H1 (cell line): ENCODE measurements at regions not wholly inside any gene's neighbourhood (a gene's known extent, or its start where the extent isn't known, plus 50 kb on each side); places are given as distances from the start of the nearest gene placed in this dataset.

Experiments
- CTCF ChIA-PET: fragments of 300-600 bp; sonication (Branson Sonifier 250); formaldehyde crosslinking; loops from one replicate; lab custom pipeline; 2021; ENCODE audit not compliant: partially characterized antibody; lab: Charles Lee
- POLR2A ChIA-PET: fragments of 300-600 bp; sonication (Branson Sonifier 250); formaldehyde crosslinking; loops from one replicate; lab custom pipeline; 2021; ENCODE audit warnings: inconsistent platforms; ENCODE audit not compliant: partially characterized antibody; lab: Charles Lee
- DNase-seq, 2 experiments: peaks; one replicate each; pipeline versions ENCODE4 v3.0.0 to v3.0.0-alpha.2; 2010 to 2022; ENCODE audit warnings: low spot score in 2 of 2, low read depth in 1 of 2, mixed read lengths in 1 of 2
- FAIRE-seq: peaks from 2 replicates; lab custom pipeline; 2011; peaks lifted over from hg19 to GRCh38; lab: Jason Lieb, UNC
- H2AFZ ChIP-seq: 2 replicates; pipeline ENCODE4 v1.8.1; 2012; ENCODE audit warnings: low read length, inconsistent platforms
- H2AK5ac ChIP-seq: 2 replicates; pipeline ENCODE4 v1.6.1; 2013; ENCODE audit warnings: low read depth, low read length
- H2BK120ac ChIP-seq: replicated peaks from 2 replicates; pipeline ENCODE3; 2013; ENCODE audit warnings: low read depth, low read length, inconsistent platforms
- H2BK12ac ChIP-seq: 2 replicates; pipeline ENCODE4 v1.6.1; 2013; ENCODE audit warnings: low read depth, low read length
- H2BK15ac ChIP-seq: 2 replicates; pipeline ENCODE4 v1.6.1; 2013; ENCODE audit warnings: low read length
- H2BK20ac ChIP-seq: 2 replicates; pipeline ENCODE4 v1.6.1; 2013; ENCODE audit warnings: low read length
- H2BK5ac ChIP-seq: 2 replicates; pipeline ENCODE4 v1.6.1; 2013; ENCODE audit warnings: low read depth, low read length
- H3K14ac ChIP-seq: 2 replicates; pipeline ENCODE4 v1.6.1; 2013; ENCODE audit warnings: inconsistent platforms; ENCODE audit not compliant: insufficient read length
- H3K18ac ChIP-seq: 2 replicates; pipeline ENCODE4 v1.6.1; 2013; ENCODE audit warnings: low read length; ENCODE audit errors: extremely low read depth
- H3K23ac ChIP-seq: 2 replicates; pipeline ENCODE4 v1.6.1; 2013; ENCODE audit warnings: inconsistent platforms; ENCODE audit not compliant: insufficient read length
- H3K23me2 ChIP-seq: 2 replicates; pipeline ENCODE4 v1.6.1; 2013; ENCODE audit warnings: low read depth, low read length
- H3K27ac ChIP-seq: 2 replicates; pipeline ENCODE4 v1.6.1; 2011; ENCODE audit warnings: low read depth, low read length, inconsistent platforms
- H3K27me3 ChIP-seq, 4 experiments: replicated peaks in 1 of 4; 1 replicate in 1 of 4; 2 replicates in 3 of 4; pipeline versions ENCODE4 v1.6.1 to v1.8.1; 2011 to 2013; ENCODE audit warnings: low read length in 3 of 4, mild to moderate bottlenecking in 3 of 4, inconsistent platforms in 2 of 4, mixed read lengths in 2 of 4, moderate library complexity in 1 of 4; ENCODE audit not compliant: control insufficient read depth in 3 of 4, insufficient read depth in 3 of 4; ENCODE audit errors: extremely low read depth in 1 of 4
- H3K36me3 ChIP-seq, 4 experiments: 2 replicates each; pipeline versions ENCODE4 v1.6.1 to v1.8.1; 2011 to 2013; ENCODE audit warnings: mild to moderate bottlenecking in 4 of 4, low read length in 3 of 4, moderate library complexity in 2 of 4, control low read depth in 1 of 4, inconsistent platforms in 1 of 4; ENCODE audit not compliant: insufficient read depth in 4 of 4, control insufficient read depth in 2 of 4
- H3K4ac ChIP-seq: replicated peaks from 2 replicates; pipeline ENCODE3; 2013; ENCODE audit warnings: low read length, low read depth, mixed read lengths, inconsistent platforms; ENCODE audit not compliant: insufficient read length
- H3K4me1 ChIP-seq, 4 experiments: replicated peaks in 1 of 4; 1 replicate in 1 of 4; 2 replicates in 3 of 4; pipeline versions ENCODE4 v1.6.1 to v1.8.1; 2011 to 2013; ENCODE audit warnings: low read length in 3 of 4, inconsistent platforms in 2 of 4, mixed read lengths in 1 of 4; ENCODE audit not compliant: insufficient read depth in 4 of 4, control insufficient read depth in 3 of 4
- H3K4me2 ChIP-seq, 2 experiments: 2 replicates each; pipeline versions ENCODE4 v1.6.1 to v1.8.1; 2011 to 2013; ENCODE audit warnings: low read depth in 2 of 2, low read length in 2 of 2, control low read depth in 1 of 2, inconsistent platforms in 1 of 2, mild to moderate bottlenecking in 1 of 2; ENCODE audit not compliant: insufficient read depth in 1 of 2
- H3K4me3 ChIP-seq, 4 experiments: fragments of 200-600, 300-600 bp in 1 of 4; sonication (generic), shearing (Covaris generic), sonication (Bioruptor Twin) in 1 of 4; 2 replicates each; pipeline versions ENCODE4 v1.5.1 to v1.8.1; 2011 to 2016; ENCODE audit warnings: low read length in 4 of 4, low read depth in 3 of 4, control low read depth in 2 of 4, inconsistent platforms in 2 of 4, mild to moderate bottlenecking in 2 of 4, mixed read lengths in 1 of 4, moderate library complexity in 1 of 4; ENCODE audit not compliant: insufficient read depth in 2 of 4; ENCODE audit errors: extremely low read depth in 1 of 4
- H3K56ac ChIP-seq: replicated peaks from 2 replicates; pipeline ENCODE3; 2013; ENCODE audit warnings: low read depth, mild to moderate bottlenecking, mixed read lengths, low read length, inconsistent platforms; ENCODE audit not compliant: insufficient read length
- H3K79me1 ChIP-seq: 2 replicates; pipeline ENCODE4 v1.6.1; 2013; ENCODE audit warnings: low read depth, low read length, control low read depth
- H3K79me2 ChIP-seq, 2 experiments: 2 replicates each; pipeline versions ENCODE4 v1.6.1 to v1.8.1; 2012 to 2013; ENCODE audit warnings: low read length in 2 of 2, mild to moderate bottlenecking in 2 of 2, inconsistent platforms in 1 of 2; ENCODE audit not compliant: insufficient read depth in 2 of 2, control insufficient read depth in 1 of 2
- H3K9ac ChIP-seq, 4 experiments: replicated peaks in 1 of 4; 1 replicate in 1 of 4; 2 replicates in 3 of 4; pipeline versions ENCODE4 v1.6.1 to v1.8.1; 2011 to 2013; ENCODE audit warnings: low read depth in 3 of 4, low read length in 3 of 4, control low read depth in 2 of 4, mild to moderate bottlenecking in 2 of 4, moderate library complexity in 2 of 4, inconsistent platforms in 1 of 4; ENCODE audit errors: extremely low read depth in 1 of 4
- H3K9me3 ChIP-seq, 2 experiments: 2 replicates each; pipeline versions ENCODE4 v1.6.1 to v1.8.1; 2012 to 2013; ENCODE audit warnings: mild to moderate bottlenecking in 2 of 2, moderate library complexity in 2 of 2, control low read depth in 1 of 2, inconsistent platforms in 1 of 2, low read depth in 1 of 2, low read length in 1 of 2, mixed read lengths in 1 of 2; ENCODE audit not compliant: insufficient read depth in 2 of 2
- H4K20me1 ChIP-seq, 2 experiments: replicated peaks in 1 of 2; 2 replicates each; pipeline versions ENCODE3 to v1.8.1; 2011 to 2013; ENCODE audit warnings: inconsistent platforms in 2 of 2, low read length in 2 of 2, mild to moderate bottlenecking in 1 of 2; ENCODE audit not compliant: insufficient read depth in 2 of 2, control insufficient read depth in 1 of 2
- H4K5ac ChIP-seq: 2 replicates; pipeline ENCODE4 v1.6.1; 2013; ENCODE audit warnings: low read length, low read depth, mixed read lengths, inconsistent platforms; ENCODE audit not compliant: insufficient read length
- H4K8ac ChIP-seq: 2 replicates; pipeline ENCODE4 v1.8.0; 2013; ENCODE audit warnings: mild to moderate bottlenecking, moderate library complexity, low read length, inconsistent platforms; ENCODE audit not compliant: insufficient read depth; ENCODE audit errors: extremely low read depth
- H4K91ac ChIP-seq: replicated peaks from 2 replicates; pipeline ENCODE3; 2013; ENCODE audit warnings: low read length, mixed read lengths, inconsistent platforms; ENCODE audit not compliant: insufficient read length
- ASH2L ChIP-seq: fragments of 200-600, 300-600 bp; sonication (generic); IDR thresholded peaks from one replicate; pipeline ENCODE4 v1.7.1; 2017; ENCODE audit warnings: low read length
- CBX5 ChIP-seq: fragments of 300-800, 300-1000 bp; sonication (generic); IDR thresholded peaks from 2 replicates; pipeline ENCODE4 v1.7.1; 2016; ENCODE audit warnings: antibody characterized with exemption, low read length, low read depth
- CEBPB ChIP-seq: IDR thresholded peaks from 2 replicates; pipeline ENCODE4 v1.6.1; 2012; ENCODE audit warnings: low read depth, low read length
- GABPA ChIP-seq: IDR thresholded peaks from 2 replicates; pipeline ENCODE4 v1.6.1; 2011; ENCODE audit warnings: mild to moderate bottlenecking, low read length, moderate library complexity, borderline replicate concordance; ENCODE audit not compliant: insufficient read depth
- HDAC2 ChIP-seq, 2 experiments: fragments of 300-600 bp in 1 of 2; sonication (generic) in 1 of 2; IDR thresholded peaks; 2 replicates each; pipeline ENCODE4 v1.6.1; 2011 to 2012; ENCODE audit warnings: low read depth in 2 of 2, low read length in 2 of 2, mild to moderate bottlenecking in 2 of 2, moderate library complexity in 2 of 2, borderline replicate concordance in 1 of 2, inconsistent platforms in 1 of 2
- NRF1 ChIP-seq: IDR thresholded peaks from 2 replicates; pipeline ENCODE4 v1.6.1; 2011; ENCODE audit warnings: mild to moderate bottlenecking, low read depth, low read length, improper control_type of control experiment
- POLR2AphosphoS5 ChIP-seq: IDR thresholded peaks from 2 replicates; pipeline ENCODE4 v1.6.1; 2011; ENCODE audit warnings: low read depth, low read length
- RAD21 ChIP-seq, 2 experiments: IDR thresholded peaks in 1 of 2; conservative IDR thresholded peaks in 1 of 2; 2 replicates each; pipeline ENCODE4 v1.6.1; 2011; ENCODE audit warnings: low read depth in 2 of 2, low read length in 2 of 2, improper control_type of control experiment in 1 of 2, inconsistent platforms in 1 of 2, mild to moderate bottlenecking in 1 of 2, moderate library complexity in 1 of 2
- RNF2 ChIP-seq: fragments of 200-900, 300-1000 bp; sonication (generic); IDR thresholded peaks from 2 replicates; pipeline ENCODE4 v1.7.1; 2016; ENCODE audit warnings: borderline replicate concordance, low read depth, mild to moderate bottlenecking, antibody characterized with exemption, low read length; ENCODE audit not compliant: poor library complexity, severe bottlenecking; ENCODE audit errors: missing control alignments
- RXRA ChIP-seq: IDR thresholded peaks from 2 replicates; pipeline ENCODE4 v1.6.1; 2011; ENCODE audit warnings: low read depth, mild to moderate bottlenecking, low read length, moderate library complexity; ENCODE audit not compliant: insufficient read depth
- SIX5 ChIP-seq: IDR thresholded peaks from 2 replicates; pipeline ENCODE4 v1.6.1; 2011; ENCODE audit warnings: mild to moderate bottlenecking, low read depth, low read length
- SP4 ChIP-seq: IDR thresholded peaks from 2 replicates; pipeline ENCODE4 v1.6.1; 2012; ENCODE audit warnings: low read length, inconsistent platforms
- TAF7 ChIP-seq: optimal IDR thresholded peaks from 2 replicates; pipeline ENCODE3; 2011; ENCODE audit warnings: low read depth, mild to moderate bottlenecking, inconsistent platforms, low read length, moderate library complexity, borderline replicate concordance
- TEAD4 ChIP-seq: IDR thresholded peaks from 2 replicates; pipeline ENCODE4 v1.6.1; 2012; ENCODE audit warnings: low read depth, low read length, inconsistent platforms, mixed read lengths
- ZNF274 ChIP-seq: IDR thresholded peaks from 2 replicates; pipeline ENCODE4 v1.7.0; 2012; ENCODE audit warnings: low read length, borderline replicate concordance; ENCODE audit errors: extremely low read depth
- WGBS, 2 experiments: shearing (Covaris generic) in 1 of 2; methylation state at CpG; one replicate each; pipeline versions ENCODE4 v1.1.6 to v1.1.7; 2013 to 2015; ENCODE audit warnings: low lambda C conversion rate in 2 of 2, mixed read lengths in 2 of 2, inconsistent platforms in 1 of 2, low coverage in 1 of 2, missing lambda C conversion rate in 1 of 2; ENCODE audit not compliant: insufficient replicate concordance in 2 of 2, insufficient coverage in 1 of 2, insufficient read length in 1 of 2; ENCODE audit errors: extremely low coverage in 1 of 2, missing lambda C conversion rate in 1 of 2; 5-methylcytosine and 5-hydroxymethylcytosine counted together

DNA sequence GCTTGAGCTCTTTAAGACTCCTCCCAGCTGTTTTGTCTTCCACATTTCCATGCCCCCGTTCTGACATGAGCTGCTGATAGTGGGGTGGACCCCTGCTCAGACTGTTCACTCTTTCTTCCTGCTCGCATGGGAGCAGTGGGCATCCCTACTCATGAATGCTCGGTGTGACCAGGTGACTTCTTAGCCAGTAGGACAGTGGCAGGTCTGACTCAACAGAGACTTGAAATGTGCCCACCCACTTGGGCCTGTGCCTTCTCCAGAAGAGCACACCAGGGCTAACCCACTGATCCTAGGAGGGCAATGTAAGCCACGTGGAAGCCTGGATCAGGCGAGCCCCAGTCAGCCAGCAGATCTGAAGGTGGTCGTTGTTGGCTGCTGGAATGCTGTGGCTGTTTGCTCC lies 582.0 kb downstream of the QKI start:
- Histone ChIP-seq H3K27ac (no peak overlapping the region), H2BK15ac (no peak overlapping the region), H3K79me2 (no peaks in the 10 kb centered on the region), H3K4ac (no peak overlapping the region), H3K4me2 (no peak overlapping the region), H2BK5ac (no peak overlapping the region), H2AK5ac (no peak overlapping the region), H2BK120ac (no peak overlapping the region), H4K5ac (no peak overlapping the region), H3K79me1 (no peaks in the 10 kb centered on the region), H3K9me3 (no peaks in the 10 kb centered on the region), H4K20me1 (no peaks in the 10 kb centered on the region), H3K23ac (no peak overlapping the region), H3K36me3 (no peaks in the 10 kb centered on the region), H3K9ac (no peak overlapping the region), H3K14ac (no peak overlapping the region), H4K8ac (no peak overlapping the region), H3K27me3 (no peaks in the 10 kb centered on the region), H3K4me3 (no peak overlapping the region), H3K4me1 (no peaks in the 10 kb centered on the region), H2BK20ac (no peak overlapping the region), H3K56ac (no peak overlapping the region), H3K23me2 (no peaks in the 10 kb centered on the region), H2BK12ac (no peak overlapping the region), H2AFZ (no peak overlapping the region), H3K18ac (no peak overlapping the region), H4K91ac (no peak overlapping the region)
- no peak for DNase-seq
- FAIRE-seq, result no peak
- ChIA-PET CTCF (no interaction called here), POLR2A (no interaction called here)
- WGBS, 2 experiments, result 89% methylated on average over 6 of the region's 6 CpGs; no CpG with 5 or more reads in 1 of the 2 experiments
- TF ChIP-seq POLR2AphosphoS5, result no peak
- TF ChIP-seq HDAC2 (IDR thresholded peaks at IDR 0.05; ENCODE audit: borderline replicate concordance in 1 of 2, low read depth in 2 of 2, low read length in 2 of 2), result no peak
- no peak for TF ChIP-seq TAF7
- no peak for TF ChIP-seq GABPA
- TF ChIP-seq RAD21 (IDR thresholded peaks at IDR 0.05 in 1 of 2, conservative IDR thresholded peaks at IDR 0.05 in 1 of 2; ENCODE audit: low read depth in 2 of 2, low read length in 2 of 2), result no peak
- TF ChIP-seq ASH2L, result no peak
- no peak for TF ChIP-seq SP4
- TF ChIP-seq RNF2, result no peak
- TF ChIP-seq NRF1, result no peak
- no peak for TF ChIP-seq CBX5
- TF ChIP-seq TEAD4, result no peak
- TF ChIP-seq ZNF274, result no peak
- no peak for TF ChIP-seq RXRA
- TF ChIP-seq SIX5, result no peak
- TF ChIP-seq CEBPB, result no peak
